HEK293T (cell line): ENCODE measurements at regions not wholly inside any gene's neighbourhood (a gene's known extent, or its start where the extent isn't known, plus 50 kb on each side); places are given as distances from the start of the nearest gene placed in this dataset.
"Not testable (repeated sequence)": the region's sequence is repeated elsewhere in the genome, so short reads cannot be mapped to it uniquely, and the experiment has no call there.

ENCODE experiments used
- CTCF ChIA-PET: fragments of 350-600 bp; formaldehyde crosslinking; extraction: SDS; loops from one replicate; lab custom pipeline; 2021; ENCODE audit warnings: antibody characterized with exemption, inconsistent platforms; lab: Yijun Ruan, JAX
- POLR2A ChIA-PET: fragments of 350-600 bp; formaldehyde crosslinking; extraction: SDS; loops from one replicate; lab custom pipeline; 2020; ENCODE audit warnings: antibody characterized with exemption, inconsistent platforms; lab: Yijun Ruan, JAX
- DNase-seq: peaks from one replicate; pipeline ENCODE4 v3.0.0; 2012; ENCODE audit warnings: mixed read lengths; ENCODE audit errors: extremely low spot score
- ARNT ChIP-seq: fragments of 450-650 bp; IDR thresholded peaks from 2 replicates; pipeline ENCODE4 v1.6.1; 2017; ENCODE audit warnings: mild to moderate bottlenecking
- BHLHE40 ChIP-seq: fragments of 450-650 bp; IDR thresholded peaks from 2 replicates; pipeline ENCODE4 v1.6.1; 2016; ENCODE audit warnings: mild to moderate bottlenecking, moderate library complexity, borderline replicate concordance
- CTBP1 ChIP-seq: fragments of 450-650 bp; IDR thresholded peaks from 2 replicates; pipeline ENCODE4 v1.6.1; 2016; ENCODE audit warnings: borderline replicate concordance
- ELF4 ChIP-seq: fragments of 450-650 bp; IDR thresholded peaks from 2 replicates; pipeline ENCODE4 v1.6.1; 2017; ENCODE audit warnings: antibody characterized with exemption
- FOXA1 ChIP-seq: fragments of 450-650 bp; IDR thresholded peaks from 2 replicates; pipeline ENCODE4 v1.6.1; 2016; ENCODE audit warnings: mild to moderate bottlenecking
- FOXK2 ChIP-seq: fragments of 450-650 bp; IDR thresholded peaks from 2 replicates; pipeline ENCODE4 v1.6.1; 2016; ENCODE audit warnings: mild to moderate bottlenecking
- FOXM1 ChIP-seq: fragments of 450-650 bp; IDR thresholded peaks from 2 replicates; pipeline ENCODE4 v1.6.1; 2017; ENCODE audit warnings: mild to moderate bottlenecking, borderline replicate concordance
- HDGF ChIP-seq: fragments of 450-650 bp; IDR thresholded peaks from 2 replicates; pipeline ENCODE4 v1.6.1; 2017; ENCODE audit warnings: antibody characterized with exemption, borderline replicate concordance
- L3MBTL2 ChIP-seq: fragments of 450-650 bp; conservative IDR thresholded peaks from 2 replicates; pipeline ENCODE4 v1.6.1; 2016; ENCODE audit warnings: mild to moderate bottlenecking
- LEF1 ChIP-seq: fragments of 450-650 bp; IDR thresholded peaks from 2 replicates; pipeline ENCODE4 v1.6.1; 2017; ENCODE audit warnings: mild to moderate bottlenecking, borderline replicate concordance
- NFRKB ChIP-seq: fragments of 450-650 bp; IDR thresholded peaks from 2 replicates; pipeline ENCODE4 v1.6.1; 2016; ENCODE audit warnings: mild to moderate bottlenecking, moderate library complexity
- SP1 ChIP-seq: fragments of 450-650 bp; IDR thresholded peaks from 2 replicates; pipeline ENCODE4 v1.6.1; 2017
- SUZ12 ChIP-seq: fragments of 450-650 bp; IDR thresholded peaks from 2 replicates; pipeline ENCODE4 v1.6.1; 2016; ENCODE audit warnings: mild to moderate bottlenecking
- TARDBP ChIP-seq: fragments of 450-650 bp; IDR thresholded peaks from 2 replicates; pipeline ENCODE4 v1.6.1; 2016
- ZNF384 ChIP-seq: fragments of 450-650 bp; IDR thresholded peaks from 2 replicates; pipeline ENCODE4 v1.6.1; 2016
- TF ChIP-seq, protein P1 (sequence below): fragments of 450-650 bp; IDR thresholded peaks from 2 replicates; pipeline ENCODE4 v1.6.1; 2016

DNA sequence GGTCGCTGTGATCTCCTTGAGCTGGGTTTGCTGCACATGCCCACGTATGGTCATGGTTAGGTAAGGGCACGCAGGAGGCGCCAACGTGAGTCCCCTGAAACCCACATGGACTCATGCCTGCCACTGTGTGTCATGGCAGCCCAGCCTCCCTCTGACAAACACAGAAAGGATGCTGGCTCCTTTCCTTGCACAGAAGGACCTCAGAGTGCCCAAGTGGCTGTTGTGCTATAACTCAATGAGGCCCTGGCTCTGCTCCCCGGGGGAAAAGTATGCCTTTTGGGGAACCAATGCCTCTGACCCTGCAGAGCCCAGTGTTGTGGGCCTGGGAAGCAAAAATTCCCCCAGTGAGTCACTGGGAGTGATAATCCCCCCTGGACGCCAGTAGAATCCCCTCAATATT is 233.9 kb downstream of the VAPA start:
- ChIA-PET POLR2A (no interaction called here), CTCF (interaction anchor here (0.6 kb wide), 1 partner anchor 34 kb away, joined by 3 read pairs; no protein-coding TSS in a partner anchor)
- DNase-seq, result no peak
- TF ChIP-seq SUZ12 (no peak), LEF1 (no peak), NFRKB (no peak), SP1 (no peak), CTBP1 (no peak), FOXA1 (no peak), TARDBP (no peak), HDGF (no peak), ELF4 (no peak), ZNF384 (no peak), ARNT (no peak), L3MBTL2 (no peak)
- TF ChIP-seq, protein P1, sequence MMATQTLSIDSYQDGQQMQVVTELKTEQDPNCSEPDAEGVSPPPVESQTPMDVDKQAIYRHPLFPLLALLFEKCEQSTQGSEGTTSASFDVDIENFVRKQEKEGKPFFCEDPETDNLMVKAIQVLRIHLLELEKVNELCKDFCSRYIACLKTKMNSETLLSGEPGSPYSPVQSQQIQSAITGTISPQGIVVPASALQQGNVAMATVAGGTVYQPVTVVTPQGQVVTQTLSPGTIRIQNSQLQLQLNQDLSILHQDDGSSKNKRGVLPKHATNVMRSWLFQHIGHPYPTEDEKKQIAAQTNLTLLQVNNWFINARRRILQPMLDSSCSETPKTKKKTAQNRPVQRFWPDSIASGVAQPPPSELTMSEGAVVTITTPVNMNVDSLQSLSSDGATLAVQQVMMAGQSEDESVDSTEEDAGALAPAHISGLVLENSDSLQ, result no peak

GRCh38 chr18:10148189-10148929 is 234.5 kb downstream of the VAPA start:
- ChIA-PET POLR2A (no interaction called here), CTCF (no interaction called here)
- DNase-seq, result no peak
- no peak for TF ChIP-seq ARNT
- no peak for TF ChIP-seq L3MBTL2
- no peak for TF ChIP-seq SUZ12
- no peak for TF ChIP-seq FOXA1
- no peak for TF ChIP-seq NFRKB
- no peak for TF ChIP-seq ZNF384
- TF ChIP-seq FOXK2, result no peak
- TF ChIP-seq SP1, result no peak
- no peak for TF ChIP-seq LEF1
- no peak for TF ChIP-seq ELF4

- ChIA-PET POLR2A (no interaction called here), CTCF (interaction anchor here (0.6 kb wide), 1 partner anchor 26 kb away, joined by 3 read pairs; no protein-coding TSS in a partner anchor)
- TF ChIP-seq CTBP1, result no peak
- DNase-seq, result no peak
These were observed 236.1 kb downstream of the VAPA start for GRCh38 chr18:10149768-10150556.

DNA sequence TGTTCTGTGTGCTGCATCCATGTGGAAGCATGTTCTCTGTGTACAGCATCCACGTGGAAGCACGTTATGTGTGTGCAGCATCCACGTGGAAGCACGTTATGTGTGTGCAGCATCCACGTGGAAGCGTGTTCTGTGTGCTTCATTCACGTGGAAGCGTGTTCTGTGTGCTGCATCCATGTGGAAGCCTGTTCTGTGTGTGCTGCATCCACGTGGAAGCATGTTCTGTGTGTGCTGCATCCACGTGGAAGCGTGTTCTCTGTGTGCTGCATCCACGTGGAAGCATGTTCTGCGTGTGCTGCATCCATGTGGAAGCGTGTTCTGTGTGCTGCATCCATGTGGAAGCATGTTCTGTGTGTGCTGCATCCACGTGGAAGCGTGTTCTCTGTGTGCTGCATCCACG is 236.8 kb downstream of the VAPA start:
- POLR2A ChIA-PET, DNase-seq, CTCF ChIA-PET: not testable (repeated sequence)

GRCh38 chr18:10152475-10152874 is 238.7 kb downstream of the VAPA start:
- DNase-seq, result no peak
- ChIA-PET CTCF (no interaction called here), POLR2A (no interaction called here)
- TF ChIP-seq ARNT, result no peak
- no peak for TF ChIP-seq ELF4
- TF ChIP-seq SP1, result no peak
- TF ChIP-seq HDGF, result no peak

DNA sequence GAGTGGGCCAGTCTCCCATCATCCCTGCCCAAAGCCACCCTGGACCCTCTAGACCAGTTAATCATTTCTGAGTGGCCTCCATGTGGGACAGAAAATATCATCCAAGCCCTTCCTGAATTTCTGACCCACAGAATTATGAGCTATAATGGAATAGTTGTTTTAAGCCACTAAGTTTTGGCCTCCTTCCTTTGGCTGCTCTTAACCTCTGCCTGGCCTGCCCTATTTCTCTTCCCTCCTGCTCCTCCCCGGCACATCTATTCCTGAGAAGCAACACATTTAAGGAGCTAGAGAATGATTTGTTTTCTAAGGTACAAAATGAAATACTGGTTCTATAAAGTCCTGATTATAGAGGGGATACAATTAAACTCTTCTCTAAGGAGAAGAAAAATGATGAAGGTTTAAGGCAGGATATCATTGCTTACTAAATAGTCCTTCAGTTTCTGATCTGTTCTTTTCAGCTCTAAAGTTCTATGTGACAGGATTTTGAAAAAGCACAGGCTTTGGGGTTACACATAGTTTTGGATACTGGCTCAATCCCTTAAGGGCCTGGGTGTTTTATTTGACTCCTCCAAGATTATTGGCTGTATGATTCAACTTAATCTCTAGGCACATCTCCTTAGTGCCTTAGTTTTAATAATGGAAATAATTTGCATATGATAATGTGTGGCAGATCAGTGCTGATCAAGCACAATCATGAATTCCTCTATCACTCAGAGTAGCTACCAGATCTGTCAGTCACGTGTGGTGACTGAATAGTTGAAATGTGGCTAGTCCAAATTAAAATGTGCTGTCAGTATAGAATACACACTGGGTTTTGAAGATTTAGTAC is 240.3 kb downstream of the VAPA start:
- no peak for DNase-seq
- ChIA-PET POLR2A (no interaction called here), CTCF (no interaction called here)
- no peak for TF ChIP-seq ELF4
- TF ChIP-seq CTBP1, result no peak
- TF ChIP-seq TARDBP, result no peak
- no peak for TF ChIP-seq LEF1
- TF ChIP-seq FOXK2, result no peak
- TF ChIP-seq, protein P1, result no peak
- no peak for TF ChIP-seq ARNT
- no peak for TF ChIP-seq NFRKB
- TF ChIP-seq HDGF, result no peak
- no peak for TF ChIP-seq FOXM1
- no peak for TF ChIP-seq L3MBTL2
- no peak for TF ChIP-seq BHLHE40
- no peak for TF ChIP-seq FOXA1
- no peak for TF ChIP-seq ZNF384
- no peak for TF ChIP-seq SP1
- no peak for TF ChIP-seq SUZ12

GRCh38 chr18:10157706-10158105 is 243.9 kb downstream of the VAPA start:
- TF ChIP-seq NFRKB (no peak), FOXA1 (no peak), SUZ12 (no peak), ZNF384 (no peak), ELF4 (no peak), LEF1 (no peak), CTBP1 (no peak), FOXK2 (no peak), ARNT (no peak), HDGF (no peak), SP1 (no peak), TARDBP (no peak), FOXM1 (no peak), BHLHE40 (no peak), L3MBTL2 (no peak)
- TF ChIP-seq, protein P1, result no peak
- DNase-seq, result no peak
- POLR2A ChIA-PET, result no interaction called here
- CTCF ChIA-PET, result no interaction called here
